H1 (cell line): ENCODE measurements at regions not wholly inside any gene's neighbourhood (a gene's known extent, or its start where the extent isn't known, plus 50 kb on each side); places are given as distances from the start of the nearest gene placed in this dataset.

Experiments used
- CTCF ChIA-PET: fragments of 300-600 bp; sonication (Branson Sonifier 250); formaldehyde crosslinking; loops from one replicate; lab custom pipeline; 2021; ENCODE audit not compliant: partially characterized antibody; lab: Charles Lee
- POLR2A ChIA-PET: fragments of 300-600 bp; sonication (Branson Sonifier 250); formaldehyde crosslinking; loops from one replicate; lab custom pipeline; 2021; ENCODE audit warnings: inconsistent platforms; ENCODE audit not compliant: partially characterized antibody; lab: Charles Lee
- DNase-seq, 2 experiments: peaks; one replicate each; pipeline versions ENCODE4 v3.0.0 to v3.0.0-alpha.2; 2010 to 2022; ENCODE audit warnings: low spot score in 2 of 2, low read depth in 1 of 2, mixed read lengths in 1 of 2
- FAIRE-seq: peaks from 2 replicates; lab custom pipeline; 2011; peaks lifted over from hg19 to GRCh38; lab: Jason Lieb, UNC
- H2AFZ ChIP-seq: 2 replicates; pipeline ENCODE4 v1.8.1; 2012; ENCODE audit warnings: low read length, inconsistent platforms
- H2AK5ac ChIP-seq: 2 replicates; pipeline ENCODE4 v1.6.1; 2013; ENCODE audit warnings: low read depth, low read length
- H2BK120ac ChIP-seq: replicated peaks from 2 replicates; pipeline ENCODE3; 2013; ENCODE audit warnings: low read depth, low read length, inconsistent platforms
- H2BK12ac ChIP-seq: 2 replicates; pipeline ENCODE4 v1.6.1; 2013; ENCODE audit warnings: low read depth, low read length
- H2BK15ac ChIP-seq: 2 replicates; pipeline ENCODE4 v1.6.1; 2013; ENCODE audit warnings: low read length
- H2BK20ac ChIP-seq: 2 replicates; pipeline ENCODE4 v1.6.1; 2013; ENCODE audit warnings: low read length
- H2BK5ac ChIP-seq: 2 replicates; pipeline ENCODE4 v1.6.1; 2013; ENCODE audit warnings: low read depth, low read length
- H3K14ac ChIP-seq: 2 replicates; pipeline ENCODE4 v1.6.1; 2013; ENCODE audit warnings: inconsistent platforms; ENCODE audit not compliant: insufficient read length
- H3K18ac ChIP-seq: 2 replicates; pipeline ENCODE4 v1.6.1; 2013; ENCODE audit warnings: low read length; ENCODE audit errors: extremely low read depth
- H3K23ac ChIP-seq: 2 replicates; pipeline ENCODE4 v1.6.1; 2013; ENCODE audit warnings: inconsistent platforms; ENCODE audit not compliant: insufficient read length
- H3K23me2 ChIP-seq: 2 replicates; pipeline ENCODE4 v1.6.1; 2013; ENCODE audit warnings: low read depth, low read length
- H3K27ac ChIP-seq: 2 replicates; pipeline ENCODE4 v1.6.1; 2011; ENCODE audit warnings: low read depth, low read length, inconsistent platforms
- H3K27me3 ChIP-seq, 4 experiments: replicated peaks in 1 of 4; 1 replicate in 1 of 4; 2 replicates in 3 of 4; pipeline versions ENCODE4 v1.6.1 to v1.8.1; 2011 to 2013; ENCODE audit warnings: low read length in 3 of 4, mild to moderate bottlenecking in 3 of 4, inconsistent platforms in 2 of 4, mixed read lengths in 2 of 4, moderate library complexity in 1 of 4; ENCODE audit not compliant: control insufficient read depth in 3 of 4, insufficient read depth in 3 of 4; ENCODE audit errors: extremely low read depth in 1 of 4
- H3K36me3 ChIP-seq, 4 experiments: 2 replicates each; pipeline versions ENCODE4 v1.6.1 to v1.8.1; 2011 to 2013; ENCODE audit warnings: mild to moderate bottlenecking in 4 of 4, low read length in 3 of 4, moderate library complexity in 2 of 4, control low read depth in 1 of 4, inconsistent platforms in 1 of 4; ENCODE audit not compliant: insufficient read depth in 4 of 4, control insufficient read depth in 2 of 4
- H3K4ac ChIP-seq: replicated peaks from 2 replicates; pipeline ENCODE3; 2013; ENCODE audit warnings: low read length, low read depth, mixed read lengths, inconsistent platforms; ENCODE audit not compliant: insufficient read length
- H3K4me1 ChIP-seq, 4 experiments: replicated peaks in 1 of 4; 1 replicate in 1 of 4; 2 replicates in 3 of 4; pipeline versions ENCODE4 v1.6.1 to v1.8.1; 2011 to 2013; ENCODE audit warnings: low read length in 3 of 4, inconsistent platforms in 2 of 4, mixed read lengths in 1 of 4; ENCODE audit not compliant: insufficient read depth in 4 of 4, control insufficient read depth in 3 of 4
- H3K4me2 ChIP-seq, 2 experiments: 2 replicates each; pipeline versions ENCODE4 v1.6.1 to v1.8.1; 2011 to 2013; ENCODE audit warnings: low read depth in 2 of 2, low read length in 2 of 2, control low read depth in 1 of 2, inconsistent platforms in 1 of 2, mild to moderate bottlenecking in 1 of 2; ENCODE audit not compliant: insufficient read depth in 1 of 2
- H3K4me3 ChIP-seq, 4 experiments: fragments of 200-600, 300-600 bp in 1 of 4; sonication (generic), shearing (Covaris generic), sonication (Bioruptor Twin) in 1 of 4; 2 replicates each; pipeline versions ENCODE4 v1.5.1 to v1.8.1; 2011 to 2016; ENCODE audit warnings: low read length in 4 of 4, low read depth in 3 of 4, control low read depth in 2 of 4, inconsistent platforms in 2 of 4, mild to moderate bottlenecking in 2 of 4, mixed read lengths in 1 of 4, moderate library complexity in 1 of 4; ENCODE audit not compliant: insufficient read depth in 2 of 4; ENCODE audit errors: extremely low read depth in 1 of 4
- H3K56ac ChIP-seq: replicated peaks from 2 replicates; pipeline ENCODE3; 2013; ENCODE audit warnings: low read depth, mild to moderate bottlenecking, mixed read lengths, low read length, inconsistent platforms; ENCODE audit not compliant: insufficient read length
- H3K79me1 ChIP-seq: 2 replicates; pipeline ENCODE4 v1.6.1; 2013; ENCODE audit warnings: low read depth, low read length, control low read depth
- H3K79me2 ChIP-seq, 2 experiments: 2 replicates each; pipeline versions ENCODE4 v1.6.1 to v1.8.1; 2012 to 2013; ENCODE audit warnings: low read length in 2 of 2, mild to moderate bottlenecking in 2 of 2, inconsistent platforms in 1 of 2; ENCODE audit not compliant: insufficient read depth in 2 of 2, control insufficient read depth in 1 of 2
- H3K9ac ChIP-seq, 4 experiments: replicated peaks in 1 of 4; 1 replicate in 1 of 4; 2 replicates in 3 of 4; pipeline versions ENCODE4 v1.6.1 to v1.8.1; 2011 to 2013; ENCODE audit warnings: low read depth in 3 of 4, low read length in 3 of 4, control low read depth in 2 of 4, mild to moderate bottlenecking in 2 of 4, moderate library complexity in 2 of 4, inconsistent platforms in 1 of 4; ENCODE audit errors: extremely low read depth in 1 of 4
- H3K9me3 ChIP-seq, 2 experiments: 2 replicates each; pipeline versions ENCODE4 v1.6.1 to v1.8.1; 2012 to 2013; ENCODE audit warnings: mild to moderate bottlenecking in 2 of 2, moderate library complexity in 2 of 2, control low read depth in 1 of 2, inconsistent platforms in 1 of 2, low read depth in 1 of 2, low read length in 1 of 2, mixed read lengths in 1 of 2; ENCODE audit not compliant: insufficient read depth in 2 of 2
- H4K20me1 ChIP-seq, 2 experiments: replicated peaks in 1 of 2; 2 replicates each; pipeline versions ENCODE3 to v1.8.1; 2011 to 2013; ENCODE audit warnings: inconsistent platforms in 2 of 2, low read length in 2 of 2, mild to moderate bottlenecking in 1 of 2; ENCODE audit not compliant: insufficient read depth in 2 of 2, control insufficient read depth in 1 of 2
- H4K5ac ChIP-seq: 2 replicates; pipeline ENCODE4 v1.6.1; 2013; ENCODE audit warnings: low read length, low read depth, mixed read lengths, inconsistent platforms; ENCODE audit not compliant: insufficient read length
- H4K8ac ChIP-seq: 2 replicates; pipeline ENCODE4 v1.8.0; 2013; ENCODE audit warnings: mild to moderate bottlenecking, moderate library complexity, low read length, inconsistent platforms; ENCODE audit not compliant: insufficient read depth; ENCODE audit errors: extremely low read depth
- H4K91ac ChIP-seq: replicated peaks from 2 replicates; pipeline ENCODE3; 2013; ENCODE audit warnings: low read length, mixed read lengths, inconsistent platforms; ENCODE audit not compliant: insufficient read length
- CBX8 ChIP-seq: fragments of 300-800, 300-1000 bp; sonication (generic); IDR thresholded peaks from 2 replicates; pipeline ENCODE4 v1.7.1; 2016; ENCODE audit warnings: low read depth, low read length, borderline replicate concordance
- CTCF ChIP-seq, 3 experiments: IDR thresholded peaks; 1 replicate in 2 of 3; 2 replicates in 1 of 3; pipeline versions ENCODE4 v1.5.1 to v1.6.1; 2011; ENCODE audit warnings: low read length in 3 of 3, mild to moderate bottlenecking in 3 of 3, inconsistent platforms in 2 of 3, low read depth in 1 of 3, moderate library complexity in 1 of 3; ENCODE audit not compliant: insufficient read depth in 1 of 3; ENCODE audit errors: control extremely low read depth in 1 of 3
- EGR1 ChIP-seq: IDR thresholded peaks from 2 replicates; pipeline ENCODE4 v1.6.1; 2011; ENCODE audit warnings: low read depth, low read length, borderline replicate concordance
- EZH2 ChIP-seq: fragments of 200-600 bp; sonication (generic); IDR thresholded peaks from 2 replicates; pipeline ENCODE4 v1.7.1; 2012; ENCODE audit warnings: low read depth, mild to moderate bottlenecking, moderate library complexity, low read length, inconsistent platforms; ENCODE audit not compliant: severe bottlenecking
- GABPA ChIP-seq: IDR thresholded peaks from 2 replicates; pipeline ENCODE4 v1.6.1; 2011; ENCODE audit warnings: mild to moderate bottlenecking, low read length, moderate library complexity, borderline replicate concordance; ENCODE audit not compliant: insufficient read depth
- HDAC6 ChIP-seq: IDR thresholded peaks from one replicate; pipeline ENCODE4 v1.7.1; 2012; ENCODE audit warnings: low read depth, mild to moderate bottlenecking, inconsistent platforms, low read length, moderate library complexity
- KDM5A ChIP-seq: fragments of 200-600 bp; IDR thresholded peaks from 2 replicates; pipeline ENCODE4 v1.7.1; 2012; ENCODE audit warnings: mild to moderate bottlenecking, low read length, inconsistent platforms, mixed read lengths
- RNF2 ChIP-seq: fragments of 200-900, 300-1000 bp; sonication (generic); IDR thresholded peaks from 2 replicates; pipeline ENCODE4 v1.7.1; 2016; ENCODE audit warnings: borderline replicate concordance, low read depth, mild to moderate bottlenecking, antibody characterized with exemption, low read length; ENCODE audit not compliant: poor library complexity, severe bottlenecking; ENCODE audit errors: missing control alignments
- SP1 ChIP-seq: IDR thresholded peaks from 2 replicates; pipeline ENCODE4 v1.6.1; 2011; ENCODE audit warnings: low read depth, low read length
- SP4 ChIP-seq: IDR thresholded peaks from 2 replicates; pipeline ENCODE4 v1.6.1; 2012; ENCODE audit warnings: low read length, inconsistent platforms
- YY1 ChIP-seq: IDR thresholded peaks from 2 replicates; pipeline ENCODE4 v1.6.1; 2011; ENCODE audit warnings: low read depth, mild to moderate bottlenecking, low read length
- ZNF274 ChIP-seq: IDR thresholded peaks from 2 replicates; pipeline ENCODE4 v1.7.0; 2012; ENCODE audit warnings: low read length, borderline replicate concordance; ENCODE audit errors: extremely low read depth
- WGBS, 2 experiments: shearing (Covaris generic) in 1 of 2; methylation state at CpG; one replicate each; pipeline versions ENCODE4 v1.1.6 to v1.1.7; 2013 to 2015; ENCODE audit warnings: low lambda C conversion rate in 2 of 2, mixed read lengths in 2 of 2, inconsistent platforms in 1 of 2, low coverage in 1 of 2, missing lambda C conversion rate in 1 of 2; ENCODE audit not compliant: insufficient replicate concordance in 2 of 2, insufficient coverage in 1 of 2, insufficient read length in 1 of 2; ENCODE audit errors: extremely low coverage in 1 of 2, missing lambda C conversion rate in 1 of 2; 5-methylcytosine and 5-hydroxymethylcytosine counted together

- no peak overlapping the region for H4K5ac ChIP-seq
- H3K14ac ChIP-seq = no peak overlapping the region
- no peaks in the 10 kb centered on the region; a peak in 1 of 7 replicates for H3K4me1 ChIP-seq
- no peak for DNase-seq
- H2BK120ac ChIP-seq = no peak overlapping the region
- H2AK5ac ChIP-seq = no peak overlapping the region
- H3K23me2 ChIP-seq = no peaks in the 10 kb centered on the region; the same call in 1 of the 2 replicates
- no peaks in the 10 kb centered on the region for H3K9me3 ChIP-seq
- no peak overlapping the region for H4K8ac ChIP-seq
- no peak for FAIRE-seq
- H3K27ac ChIP-seq = no peak overlapping the region
- H4K20me1 ChIP-seq = no peaks in the 10 kb centered on the region
- no peak overlapping the region for H3K18ac ChIP-seq
- no peak overlapping the region for H3K56ac ChIP-seq
- no peak overlapping the region for H2BK12ac ChIP-seq
- no peaks in the 10 kb centered on the region for H3K79me2 ChIP-seq
- no peak overlapping the region for H2BK5ac ChIP-seq
- no peak overlapping the region for H4K91ac ChIP-seq
- 82% methylated on average over 4 of the region's 4 CpGs; no CpG with 5 or more reads in 1 of the 2 experiments for WGBS, 2 experiments
- ChIA-PET CTCF (interaction anchor here (0.6 to 4.7 kb wide), 28 partner anchors 9 to 1314 kb away, joined by 3 to 46 read pairs (median 3); no protein-coding TSS in a partner anchor), POLR2A (no interaction called here)
- H3K4me3 ChIP-seq = no peak overlapping the region
- no peak overlapping the region for H3K23ac ChIP-seq
- H3K9ac ChIP-seq = no peak overlapping the region
- H3K79me1 ChIP-seq = no peaks in the 10 kb centered on the region
- H2BK15ac ChIP-seq = no peak overlapping the region
- no peak overlapping the region for H2BK20ac ChIP-seq
- no peak overlapping the region for H3K4me2 ChIP-seq
- no peaks in the 10 kb centered on the region for H3K36me3 ChIP-seq
- H2AFZ ChIP-seq = no peak overlapping the region
- H3K4ac ChIP-seq = no peak overlapping the region
- H3K27me3 ChIP-seq = 0 out of 7 replicates have a peak, but pooled peaks cover 0 to 3% (median 0%) of the 10 kb centered on the region in 4 experiments
- no peak for TF ChIP-seq EGR1
- no peak for TF ChIP-seq ZNF274
- TF ChIP-seq SP4 = no peak
- no peak for TF ChIP-seq KDM5A
- no peak for TF ChIP-seq EZH2
- TF ChIP-seq SP1 = no peak
- no peak for TF ChIP-seq YY1
- TF ChIP-seq CBX8 = no peak
- TF ChIP-seq CTCF (IDR thresholded peaks at IDR 0.05; ENCODE audit: control extremely low read depth in 1 of 3, insufficient read depth in 1 of 3, low read depth in 1 of 3, low read length in 3 of 3) = no peak
- TF ChIP-seq GABPA = no peak
- TF ChIP-seq HDAC6 = no peak
- no peak for TF ChIP-seq RNF2
Observed at GRCh38 chr15:98143116-98143515, 182.6 kb downstream of the ARRDC4 start.
